Liver (tissue), 8 donors: ENCODE measurements at regions not wholly inside any gene's neighbourhood (a gene's known extent, or its start where the extent isn't known, plus 50 kb on each side); places are given as distances from the start of the nearest gene placed in this dataset.

ENCODE experiments used
- DNase-seq: peaks from one replicate; pipeline ENCODE4 v3.0.0-alpha.2; 2017; ENCODE audit warnings: low spot score
- H3K27ac ChIP-seq, 2 donors: one replicate each; pipeline ENCODE4 v1.7.0; 2013; ENCODE audit warnings: inconsistent platforms in 2 of 2, low read length in 2 of 2, control low read depth in 1 of 2, low read depth in 1 of 2, mild to moderate bottlenecking in 1 of 2
- H3K27me3 ChIP-seq, 4 donors: one replicate each; pipeline versions ENCODE4 v1.6.1 to v1.7.0; 2013; ENCODE audit warnings: low read length in 3 of 4, inconsistent platforms in 1 of 4, mild to moderate bottlenecking in 1 of 4, moderate library complexity in 1 of 4; ENCODE audit not compliant: control insufficient read depth in 4 of 4, insufficient read depth in 4 of 4
- H3K36me3 ChIP-seq, 4 donors: one replicate each; pipeline versions ENCODE4 v1.6.1 to v1.7.0; 2013; ENCODE audit warnings: low read length in 3 of 4, mild to moderate bottlenecking in 3 of 4, low read depth in 1 of 4, moderate library complexity in 1 of 4; ENCODE audit not compliant: control insufficient read depth in 4 of 4, insufficient read depth in 3 of 4
- H3K4me1 ChIP-seq, 4 donors: one replicate each; pipeline versions ENCODE4 v1.6.1 to v1.7.0; 2013; ENCODE audit warnings: low read length in 3 of 4, mild to moderate bottlenecking in 3 of 4, moderate library complexity in 1 of 4; ENCODE audit not compliant: control insufficient read depth in 4 of 4, insufficient read depth in 4 of 4
- H3K4me3 ChIP-seq, 3 donors: one replicate each; pipeline versions ENCODE4 v1.6.1 to v1.7.0; 2013; ENCODE audit warnings: low read length in 3 of 3, control low read depth in 1 of 3, low read depth in 1 of 3, mild to moderate bottlenecking in 1 of 3
- H3K9ac ChIP-seq, 2 donors: one replicate each; pipeline ENCODE4 v1.7.0; 2013; ENCODE audit warnings: low read length in 2 of 2, mild to moderate bottlenecking in 2 of 2, moderate library complexity in 2 of 2, control low read depth in 1 of 2, low read depth in 1 of 2
- H3K9me3 ChIP-seq, 4 donors: one replicate each; pipeline versions ENCODE4 v1.6.1 to v1.7.0; 2013; ENCODE audit warnings: low read length in 3 of 4; ENCODE audit not compliant: control insufficient read depth in 4 of 4
- CTCF ChIP-seq: fragments of 150-350 bp; IDR thresholded peaks from 2 replicates; pipeline ENCODE4 v1.5.1; 2017; ENCODE audit warnings: improper control_type of control experiment, low read depth, low read length; ENCODE audit not compliant: missing input control
- EGR1 ChIP-seq, 2 donors: IDR thresholded peaks; 2 replicates each; pipeline ENCODE4 v1.6.1; 2016 to 2018; ENCODE audit warnings: antibody characterized with exemption in 2 of 2, low read depth in 2 of 2
- FOXA1 ChIP-seq: IDR thresholded peaks from 2 replicates; pipeline ENCODE4 v1.6.1; 2016; ENCODE audit warnings: antibody characterized with exemption
- FOXA2 ChIP-seq: IDR thresholded peaks from 2 replicates; pipeline ENCODE4 v1.6.1; 2016; ENCODE audit warnings: antibody characterized with exemption
- GABPA ChIP-seq, 2 donors: IDR thresholded peaks in 1 of 2; conservative IDR thresholded peaks in 1 of 2; 2 replicates each; pipeline ENCODE4 v1.6.1; 2016; ENCODE audit warnings: antibody characterized with exemption in 2 of 2, mild to moderate bottlenecking in 1 of 2, moderate library complexity in 1 of 2
- HNF4A ChIP-seq, 2 donors: conservative IDR thresholded peaks; 2 replicates each; pipeline ENCODE4 v1.6.1; 2016; ENCODE audit warnings: antibody characterized with exemption in 2 of 2, mild to moderate bottlenecking in 2 of 2
- HNF4G ChIP-seq: IDR thresholded peaks from 2 replicates; pipeline ENCODE4 v1.6.1; 2016; ENCODE audit warnings: antibody characterized with exemption
- JUND ChIP-seq, 2 donors: IDR thresholded peaks; 2 replicates each; pipeline ENCODE4 v1.6.1; 2016; ENCODE audit warnings: antibody characterized with exemption in 2 of 2
- NR2F2 ChIP-seq: IDR thresholded peaks from 2 replicates; pipeline ENCODE4 v1.6.1; 2016; ENCODE audit warnings: antibody characterized with exemption
- RAD21 ChIP-seq, 2 donors: IDR thresholded peaks; 2 replicates each; pipeline ENCODE4 v1.6.1; 2016; ENCODE audit warnings: antibody characterized with exemption in 2 of 2, mild to moderate bottlenecking in 2 of 2
- REST ChIP-seq: IDR thresholded peaks from 2 replicates; pipeline ENCODE4 v1.6.1; 2016; ENCODE audit warnings: antibody characterized with exemption, mild to moderate bottlenecking
- RXRA ChIP-seq, 2 donors: IDR thresholded peaks; 2 replicates each; pipeline ENCODE4 v1.6.1; 2017 to 2018; ENCODE audit warnings: antibody characterized with exemption in 2 of 2, mild to moderate bottlenecking in 1 of 2
- SP1 ChIP-seq: IDR thresholded peaks from 2 replicates; pipeline ENCODE4 v1.6.1; 2018; ENCODE audit warnings: antibody characterized with exemption, mild to moderate bottlenecking
- TAF1 ChIP-seq: conservative IDR thresholded peaks from 2 replicates; pipeline ENCODE4 v1.6.1; 2016; ENCODE audit warnings: antibody characterized with exemption, mild to moderate bottlenecking
- YY1 ChIP-seq: IDR thresholded peaks from 2 replicates; pipeline ENCODE4 v1.6.1; 2016; ENCODE audit warnings: antibody characterized with exemption, mild to moderate bottlenecking
- WGBS: extraction: QIAGEN DNeasy Blood & Tissue Kit; methylation state at CpG from one replicate; pipeline ENCODE4 v1.1.7; 2013; 5-methylcytosine and 5-hydroxymethylcytosine counted together
- TF ChIP-seq, protein P1 (sequence below): IDR thresholded peaks from 2 replicates; pipeline ENCODE4 v1.6.1; 2016; ENCODE audit warnings: antibody characterized with exemption
- TF ChIP-seq, protein P2 (sequence below): IDR thresholded peaks from 2 replicates; pipeline ENCODE4 v1.6.1; 2016; ENCODE audit warnings: antibody characterized with exemption
- TF ChIP-seq, protein P3 (sequence below): IDR thresholded peaks from 2 replicates; pipeline ENCODE4 v1.6.1; 2016; ENCODE audit warnings: antibody characterized with exemption
- donor health status: healthy.
- donor health status: healthy.
- donor health status: healthy.
- donor health status: healthy.
- donor health status: healthy.

DNA sequence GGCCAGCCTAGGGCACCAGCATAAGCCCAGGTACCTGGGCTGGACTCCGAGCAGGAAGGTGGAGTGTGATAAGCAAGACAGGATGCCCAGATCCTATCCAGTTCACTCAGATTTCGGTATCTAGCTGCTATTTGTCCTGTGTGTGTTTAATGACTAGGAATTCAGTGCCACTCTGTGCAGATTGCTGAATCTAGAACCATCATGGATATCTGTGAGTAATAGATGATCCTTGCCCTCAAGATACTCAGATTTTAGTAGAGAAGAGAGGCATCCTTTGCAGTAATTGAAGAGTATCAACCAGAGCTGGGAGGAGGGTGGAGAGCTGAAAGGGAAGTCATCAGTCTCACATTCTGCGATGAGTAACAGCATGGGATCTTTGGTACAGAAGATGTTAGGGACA lies 155.0 kb upstream of the ARID1B start (continued):
- TF ChIP-seq REST = no peak
- TF ChIP-seq RXRA (IDR thresholded peaks at IDR 0.05) = no peak
- TF ChIP-seq, protein P1, sequence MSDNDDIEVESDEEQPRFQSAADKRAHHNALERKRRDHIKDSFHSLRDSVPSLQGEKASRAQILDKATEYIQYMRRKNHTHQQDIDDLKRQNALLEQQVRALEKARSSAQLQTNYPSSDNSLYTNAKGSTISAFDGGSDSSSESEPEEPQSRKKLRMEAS = no peak

DNA sequence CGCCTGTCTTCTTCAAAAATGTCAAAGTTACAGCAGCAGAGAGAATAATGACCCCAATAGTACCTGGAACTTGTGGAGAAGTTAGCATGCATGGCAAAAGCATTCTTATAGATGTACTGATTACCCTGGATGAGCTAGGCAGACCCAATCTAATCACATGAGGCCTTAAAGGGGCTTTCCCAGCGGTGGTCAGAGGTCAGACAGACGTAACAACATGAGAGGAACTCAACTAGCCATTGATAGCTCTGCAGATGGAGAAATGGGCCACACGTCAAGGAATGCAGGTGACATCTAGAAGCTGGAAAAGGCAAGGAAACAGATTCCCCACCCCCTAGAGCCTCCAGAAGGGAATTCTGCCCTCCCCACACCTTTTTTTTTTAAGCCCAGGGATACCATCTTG lies 156.8 kb upstream of the ARID1B start:
- no peak overlapping the region for H3K4me3 ChIP-seq
- H3K9ac ChIP-seq = no peak overlapping the region
- H3K36me3 ChIP-seq = no peaks in the 10 kb centered on the region
- WGBS = 92% methylated on average over 4 of the region's 4 CpGs
- no peak overlapping the region for H3K27ac ChIP-seq
- no peaks in the 10 kb centered on the region for H3K27me3 ChIP-seq
- no peak for TF ChIP-seq GABPA (IDR thresholded peaks at IDR 0.05 in 1 of 2, conservative IDR thresholded peaks at IDR 0.05 in 1 of 2)
- TF ChIP-seq EGR1 (IDR thresholded peaks at IDR 0.05; ENCODE audit: low read depth in 2 of 2) = no peak
- TF ChIP-seq FOXA1 = no peak
- no peak for TF ChIP-seq RXRA (IDR thresholded peaks at IDR 0.05)
- no peak for TF ChIP-seq FOXA2
- no peak for TF ChIP-seq SP1
- TF ChIP-seq CTCF = no peak
- TF ChIP-seq REST = no peak
- no peak for TF ChIP-seq YY1
- no peak for TF ChIP-seq NR2F2
- TF ChIP-seq, protein P1 = no peak
- no peak for TF ChIP-seq TAF1
- no peak for TF ChIP-seq RAD21 (IDR thresholded peaks at IDR 0.05)
- no peak for TF ChIP-seq HNF4G
- TF ChIP-seq, protein P2, sequence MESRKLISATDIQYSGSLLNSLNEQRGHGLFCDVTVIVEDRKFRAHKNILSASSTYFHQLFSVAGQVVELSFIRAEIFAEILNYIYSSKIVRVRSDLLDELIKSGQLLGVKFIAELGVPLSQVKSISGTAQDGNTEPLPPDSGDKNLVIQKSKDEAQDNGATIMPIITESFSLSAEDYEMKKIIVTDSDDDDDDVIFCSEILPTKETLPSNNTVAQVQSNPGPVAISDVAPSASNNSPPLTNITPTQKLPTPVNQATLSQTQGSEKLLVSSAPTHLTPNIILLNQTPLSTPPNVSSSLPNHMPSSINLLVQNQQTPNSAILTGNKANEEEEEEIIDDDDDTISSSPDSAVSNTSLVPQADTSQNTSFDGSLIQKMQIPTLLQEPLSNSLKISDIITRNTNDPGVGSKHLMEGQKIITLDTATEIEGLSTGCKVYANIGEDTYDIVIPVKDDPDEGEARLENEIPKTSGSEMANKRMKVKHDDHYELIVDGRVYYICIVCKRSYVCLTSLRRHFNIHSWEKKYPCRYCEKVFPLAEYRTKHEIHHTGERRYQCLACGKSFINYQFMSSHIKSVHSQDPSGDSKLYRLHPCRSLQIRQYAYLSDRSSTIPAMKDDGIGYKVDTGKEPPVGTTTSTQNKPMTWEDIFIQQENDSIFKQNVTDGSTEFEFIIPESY = no peak
- TF ChIP-seq, protein P3, sequence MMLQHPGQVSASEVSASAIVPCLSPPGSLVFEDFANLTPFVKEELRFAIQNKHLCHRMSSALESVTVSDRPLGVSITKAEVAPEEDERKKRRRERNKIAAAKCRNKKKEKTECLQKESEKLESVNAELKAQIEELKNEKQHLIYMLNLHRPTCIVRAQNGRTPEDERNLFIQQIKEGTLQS = no peak
- no peak for TF ChIP-seq JUND (IDR thresholded peaks at IDR 0.05)
- no peak for TF ChIP-seq HNF4A (conservative IDR thresholded peaks at IDR 0.05)
- no peaks in the 10 kb centered on the region for H3K4me1 ChIP-seq
- no peak for DNase-seq
- no peaks in the 10 kb centered on the region for H3K9me3 ChIP-seq
